Activated naive CD8-positive, alpha-beta T cell treated with anti-CD3 and anti-CD28 coated beads, Interleukin-2, amount 10 ng/mL, durations not matched to agents 7 days and 5 days (primary cell): ENCODE measurements at regions not wholly inside any gene's neighbourhood (a gene's known extent, or its start where the extent isn't known, plus 50 kb on each side); places are given as distances from the start of the nearest gene placed in this dataset.

ENCODE experiments used
- ATAC-seq: fragments of 150-1000 bp; cut with Tn5 transposase; one replicate; pipeline ENCODE4 v1.10.0; 2021; ENCODE audit warnings: low read depth, moderate library complexity
- POLR2A ChIA-PET: fragments of 350-600 bp; sonication (Branson Sonifier 250); formaldehyde crosslinking; loops from one replicate; lab custom pipeline; 2021; ENCODE audit warnings: antibody characterized with exemption; lab: Charles Lee
- DNase-seq: peaks from one replicate; pipeline ENCODE4 v3.0.0; 2021
- H3K27ac Mint-ChIP-seq: one replicate; pipeline ENCODE4 v1.8.0; 2022; ENCODE audit warnings: mild to moderate bottlenecking, mixed read lengths
- H3K27me3 Mint-ChIP-seq: one replicate; pipeline ENCODE4 v1.8.0; 2022; ENCODE audit warnings: mild to moderate bottlenecking, moderate library complexity, mixed read lengths
- H3K36me3 Mint-ChIP-seq: one replicate; pipeline ENCODE4 v1.8.0; 2021; ENCODE audit warnings: mild to moderate bottlenecking, mixed read lengths
- H3K4me1 Mint-ChIP-seq: one replicate; pipeline ENCODE4 v1.8.0; 2021; ENCODE audit warnings: mixed read lengths
- H3K4me3 Mint-ChIP-seq: one replicate; pipeline ENCODE4 v1.8.0; 2022; ENCODE audit warnings: mild to moderate bottlenecking, moderate library complexity, mixed read lengths
- H3K9me3 Mint-ChIP-seq: one replicate; pipeline ENCODE4 v1.8.0; 2021; ENCODE audit warnings: mixed read lengths

GRCh38 chr1:30492451-30492850 lies 230.9 kb downstream of the MATN1 start:
- Mint-ChIP-seq H3K4me3 (no peak overlapping the region), H3K36me3 (no peaks in the 10 kb centered on the region), H3K9me3 (peaks cover 2% of the 10 kb centered on the region), H3K4me1 (no peaks in the 10 kb centered on the region), H3K27me3 (no peaks in the 10 kb centered on the region), H3K27ac (no peak overlapping the region)
- DNase-seq (no peak), ATAC-seq (no peak)
- POLR2A ChIA-PET, result no interaction called here

- ATAC-seq, result no peak
- Mint-ChIP-seq H3K4me1 (no peaks in the 10 kb centered on the region), H3K4me3 (no peak overlapping the region), H3K27ac (no peak overlapping the region), H3K9me3 (peaks cover 2% of the 10 kb centered on the region), H3K27me3 (no peaks in the 10 kb centered on the region), H3K36me3 (no peaks in the 10 kb centered on the region)
- POLR2A ChIA-PET, result no interaction called here
- no peak for DNase-seq
These were observed 231.6 kb downstream of the MATN1 start for GRCh38 chr1:30491831-30492230.

- no peak overlapping the region for H3K4me3 Mint-ChIP-seq
- H3K27me3 Mint-ChIP-seq, result no peaks in the 10 kb centered on the region
- no peaks in the 10 kb centered on the region for H3K4me1 Mint-ChIP-seq
- no peak for ATAC-seq
- POLR2A ChIA-PET, result no interaction called here
- no peak for DNase-seq
- no peaks in the 10 kb centered on the region for H3K9me3 Mint-ChIP-seq
- H3K36me3 Mint-ChIP-seq, result no peaks in the 10 kb centered on the region
- no peak overlapping the region for H3K27ac Mint-ChIP-seq
These were observed 232.8 kb downstream of the MATN1 start for GRCh38 chr1:30490554-30491053.

GRCh38 chr1:30489737-30490389 lies 233.5 kb downstream of the MATN1 start:
- Mint-ChIP-seq H3K27ac (no peak overlapping the region), H3K4me3 (no peak overlapping the region), H3K27me3 (no peaks in the 10 kb centered on the region), H3K4me1 (no peaks in the 10 kb centered on the region), H3K9me3 (no peaks in the 10 kb centered on the region), H3K36me3 (no peaks in the 10 kb centered on the region)
- DNase-seq (no peak), ATAC-seq (no peak)
- POLR2A ChIA-PET, result no interaction called here

- Mint-ChIP-seq H3K4me1 (no peaks in the 10 kb centered on the region), H3K27ac (no peak overlapping the region), H3K27me3 (no peaks in the 10 kb centered on the region), H3K4me3 (no peak overlapping the region), H3K9me3 (peaks cover 2% of the 10 kb centered on the region), H3K36me3 (no peaks in the 10 kb centered on the region)
- POLR2A ChIA-PET, result no interaction called here
- ATAC-seq, result no peak
- no peak for DNase-seq
These were observed 235.0 kb downstream of the MATN1 start for GRCh38 chr1:30488324-30488913.

GRCh38 chr1:30487042-30487441 lies 236.3 kb downstream of the MATN1 start:
- H3K9me3 Mint-ChIP-seq, result peaks cover 5% of the 10 kb centered on the region
- H3K27ac Mint-ChIP-seq, result no peak overlapping the region
- POLR2A ChIA-PET, result no interaction called here
- DNase-seq (no peak), ATAC-seq (no peak)
- no peaks in the 10 kb centered on the region for H3K27me3 Mint-ChIP-seq
- no peaks in the 10 kb centered on the region for H3K4me1 Mint-ChIP-seq
- no peaks in the 10 kb centered on the region for H3K36me3 Mint-ChIP-seq
- no peak overlapping the region for H3K4me3 Mint-ChIP-seq

- peaks cover 2% of the 10 kb centered on the region for H3K36me3 Mint-ChIP-seq
- no peaks in the 10 kb centered on the region for H3K4me1 Mint-ChIP-seq
- POLR2A ChIA-PET, result no interaction called here
- peaks cover 12% of the 10 kb centered on the region for H3K9me3 Mint-ChIP-seq
- DNase-seq (no peak), ATAC-seq (no peak)
- no peaks in the 10 kb centered on the region for H3K27me3 Mint-ChIP-seq
- no peak overlapping the region for H3K27ac Mint-ChIP-seq
- H3K4me3 Mint-ChIP-seq, result no peak overlapping the region
These were observed 238.3 kb downstream of the MATN1 start for GRCh38 chr1:30485072-30485471.

GRCh38 chr1:30484668-30485067 lies 238.7 kb downstream of the MATN1 start:
- no peak for ATAC-seq
- no peaks in the 10 kb centered on the region for H3K27me3 Mint-ChIP-seq
- DNase-seq, result no peak
- peaks cover 2% of the 10 kb centered on the region for H3K36me3 Mint-ChIP-seq
- no peaks in the 10 kb centered on the region for H3K4me1 Mint-ChIP-seq
- no peak overlapping the region for H3K27ac Mint-ChIP-seq
- POLR2A ChIA-PET, result no interaction called here
- no peak overlapping the region for H3K4me3 Mint-ChIP-seq
- peaks cover 12% of the 10 kb centered on the region for H3K9me3 Mint-ChIP-seq

- Mint-ChIP-seq H3K27ac (no peak overlapping the region), H3K36me3 (peaks cover 2% of the 10 kb centered on the region), H3K4me1 (no peaks in the 10 kb centered on the region), H3K9me3 (peaks cover 12% of the 10 kb centered on the region), H3K27me3 (no peaks in the 10 kb centered on the region), H3K4me3 (no peak overlapping the region)
- POLR2A ChIA-PET, result no interaction called here
- ATAC-seq (no peak), DNase-seq (no peak)
These were observed 243.8 kb downstream of the MATN1 start for GRCh38 chr1:30479575-30479974.

GRCh38 chr1:30478799-30479563 lies 244.4 kb downstream of the MATN1 start:
- POLR2A ChIA-PET, result no interaction called here
- ATAC-seq, result no peak
- no peak overlapping the region for H3K4me3 Mint-ChIP-seq

GRCh38 chr1:30478283-30478682 lies 245.1 kb downstream of the MATN1 start:
- peaks cover 2% of the 10 kb centered on the region for H3K36me3 Mint-ChIP-seq
- H3K27ac Mint-ChIP-seq, result no peak overlapping the region
- ATAC-seq (no peak), DNase-seq (no peak)
- H3K4me1 Mint-ChIP-seq, result no peaks in the 10 kb centered on the region
- no peaks in the 10 kb centered on the region for H3K27me3 Mint-ChIP-seq
- H3K9me3 Mint-ChIP-seq, result peaks cover 10% of the 10 kb centered on the region
- no peak overlapping the region for H3K4me3 Mint-ChIP-seq
- POLR2A ChIA-PET, result no interaction called here

More at GRCh38 chr1:30478799-30479563, 244.4 kb downstream of the MATN1 start:
- H3K36me3 Mint-ChIP-seq, result peaks cover 2% of the 10 kb centered on the region
- no peaks in the 10 kb centered on the region for H3K4me1 Mint-ChIP-seq
- no peaks in the 10 kb centered on the region for H3K27me3 Mint-ChIP-seq
- no peak overlapping the region for H3K27ac Mint-ChIP-seq
- DNase-seq, result no peak
- peaks cover 11% of the 10 kb centered on the region for H3K9me3 Mint-ChIP-seq

GRCh38 chr1:30477588-30477987 lies 245.8 kb downstream of the MATN1 start:
- H3K36me3 Mint-ChIP-seq, result peaks cover 2% of the 10 kb centered on the region
- no peaks in the 10 kb centered on the region for H3K27me3 Mint-ChIP-seq

GRCh38 chr1:30476911-30477459 lies 246.4 kb downstream of the MATN1 start:
- Mint-ChIP-seq H3K27me3 (no peaks in the 10 kb centered on the region), H3K27ac (no peak overlapping the region), H3K4me1 (no peaks in the 10 kb centered on the region), H3K4me3 (no peak overlapping the region), H3K36me3 (peaks cover 2% of the 10 kb centered on the region), H3K9me3 (peaks cover 7% of the 10 kb centered on the region)
- POLR2A ChIA-PET, result no interaction called here
- DNase-seq (no peak), ATAC-seq (no peak)

More at GRCh38 chr1:30477588-30477987, 245.8 kb downstream of the MATN1 start:
- Mint-ChIP-seq H3K27ac (no peak overlapping the region), H3K4me3 (no peak overlapping the region), H3K9me3 (peaks cover 10% of the 10 kb centered on the region), H3K4me1 (no peaks in the 10 kb centered on the region)
- ATAC-seq (no peak), DNase-seq (no peak)
- POLR2A ChIA-PET, result no interaction called here
